DOHH2 (cell line): ENCODE measurements at regions not wholly inside any gene's neighbourhood (a gene's known extent, or its start where the extent isn't known, plus 50 kb on each side); places are given as distances from the start of the nearest gene placed in this dataset.

Experiments
- CTCF ChIP-seq: fragments of 200-600 bp; sonication (generic); IDR thresholded peaks from one replicate; pipeline ENCODE4 v1.5.1; 2014; ENCODE audit warnings: antibody characterized with exemption, mild to moderate bottlenecking, low read depth, low read length; ENCODE audit not compliant: poor library complexity, severe bottlenecking
- EZH2phosphoT487 ChIP-seq: fragments of 200-600 bp; sonication (generic); IDR thresholded peaks from 2 replicates; pipeline ENCODE4 v1.6.1; 2017; ENCODE audit warnings: borderline replicate concordance, mild to moderate bottlenecking, antibody characterized with exemption, low read length, moderate library complexity, mixed read lengths

GRCh38 chr20:50257860-50258259 is 67.2 kb downstream of the CEBPB start:
- TF ChIP-seq CTCF (no peak), EZH2phosphoT487 (no peak)
